Glutamatergic neuron (in vitro differentiated cells): ENCODE measurements at regions not wholly inside any gene's neighbourhood (a gene's known extent, or its start where the extent isn't known, plus 50 kb on each side); places are given as distances from the start of the nearest gene placed in this dataset.

Source experiments
- DNase-seq: peaks from one replicate; pipeline ENCODE4 v3.0.0; 2022
- H3K27ac Mint-ChIP-seq: one replicate; pipeline ENCODE4 v1.8.0; 2020; ENCODE audit warnings: mild to moderate bottlenecking, mixed read lengths, inconsistent platforms; ENCODE audit not compliant: unreplicated experiment
- H3K27me3 Mint-ChIP-seq: one replicate; pipeline ENCODE4 v1.8.0; 2020; ENCODE audit warnings: mild to moderate bottlenecking, moderate library complexity, mixed read lengths, inconsistent platforms; ENCODE audit not compliant: unreplicated experiment
- H3K36me3 Mint-ChIP-seq: one replicate; pipeline ENCODE4 v1.8.0; 2020; ENCODE audit warnings: mild to moderate bottlenecking, mixed read lengths, inconsistent platforms; ENCODE audit not compliant: unreplicated experiment
- H3K4me1 Mint-ChIP-seq: one replicate; pipeline ENCODE4 v1.8.0; 2020; ENCODE audit warnings: mild to moderate bottlenecking, low read depth, mixed read lengths, inconsistent platforms; ENCODE audit not compliant: unreplicated experiment
- H3K4me3 Mint-ChIP-seq: one replicate; pipeline ENCODE4 v1.8.0; 2020; ENCODE audit warnings: mild to moderate bottlenecking, mixed read lengths, inconsistent platforms; ENCODE audit not compliant: unreplicated experiment
- H3K9me3 Mint-ChIP-seq: one replicate; pipeline ENCODE4 v1.8.0; 2020; ENCODE audit warnings: mild to moderate bottlenecking, moderate library complexity, mixed read lengths, inconsistent platforms; ENCODE audit not compliant: unreplicated experiment
- TF ChIP-seq, protein P1 (sequence below): fragments of 200-600 bp; sonication (generic); IDR thresholded peaks from one replicate; pipeline ENCODE4 v1.5.0; 2021; ENCODE audit not compliant: partially characterized antibody, unreplicated experiment

DNA sequence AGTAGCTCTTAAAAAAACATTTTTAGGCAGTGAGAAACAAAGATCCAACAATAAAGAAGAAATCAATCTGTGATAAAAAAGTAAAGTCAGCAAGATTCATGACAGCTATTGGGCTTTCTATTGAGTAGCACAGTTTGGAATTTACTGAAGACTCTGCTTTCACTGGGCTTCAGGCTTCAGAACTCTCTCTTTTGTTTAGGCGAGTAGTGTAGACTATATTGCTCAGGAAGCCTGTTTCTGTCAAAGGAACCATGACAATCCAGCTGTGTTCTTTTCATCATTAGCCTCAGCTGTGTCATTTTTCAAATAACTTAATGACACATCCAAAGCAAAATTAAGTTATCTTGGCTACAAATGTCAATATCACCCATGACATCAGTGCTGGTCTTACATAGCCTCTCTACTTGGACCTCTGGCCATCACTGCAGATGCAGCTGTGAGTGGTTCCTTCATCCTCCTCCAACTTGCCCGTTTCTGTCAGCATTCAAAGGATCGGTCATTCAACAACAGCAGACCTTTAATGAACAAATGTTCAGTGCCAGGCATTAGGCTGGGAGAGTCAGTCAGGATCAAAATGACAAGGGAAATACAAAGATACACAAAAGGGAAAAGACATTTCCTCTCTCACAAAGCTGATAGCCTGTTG lies 332.8 kb upstream of the MTNR1B start:
- no peak overlapping the region for H3K27ac Mint-ChIP-seq
- no peak for DNase-seq
- peaks cover 2% of the 10 kb centered on the region for H3K27me3 Mint-ChIP-seq
- peaks cover 4% of the 10 kb centered on the region for H3K4me1 Mint-ChIP-seq
- H3K9me3 Mint-ChIP-seq = peaks cover 4% of the 10 kb centered on the region
- TF ChIP-seq, protein P1, sequence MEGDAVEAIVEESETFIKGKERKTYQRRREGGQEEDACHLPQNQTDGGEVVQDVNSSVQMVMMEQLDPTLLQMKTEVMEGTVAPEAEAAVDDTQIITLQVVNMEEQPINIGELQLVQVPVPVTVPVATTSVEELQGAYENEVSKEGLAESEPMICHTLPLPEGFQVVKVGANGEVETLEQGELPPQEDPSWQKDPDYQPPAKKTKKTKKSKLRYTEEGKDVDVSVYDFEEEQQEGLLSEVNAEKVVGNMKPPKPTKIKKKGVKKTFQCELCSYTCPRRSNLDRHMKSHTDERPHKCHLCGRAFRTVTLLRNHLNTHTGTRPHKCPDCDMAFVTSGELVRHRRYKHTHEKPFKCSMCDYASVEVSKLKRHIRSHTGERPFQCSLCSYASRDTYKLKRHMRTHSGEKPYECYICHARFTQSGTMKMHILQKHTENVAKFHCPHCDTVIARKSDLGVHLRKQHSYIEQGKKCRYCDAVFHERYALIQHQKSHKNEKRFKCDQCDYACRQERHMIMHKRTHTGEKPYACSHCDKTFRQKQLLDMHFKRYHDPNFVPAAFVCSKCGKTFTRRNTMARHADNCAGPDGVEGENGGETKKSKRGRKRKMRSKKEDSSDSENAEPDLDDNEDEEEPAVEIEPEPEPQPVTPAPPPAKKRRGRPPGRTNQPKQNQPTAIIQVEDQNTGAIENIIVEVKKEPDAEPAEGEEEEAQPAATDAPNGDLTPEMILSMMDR = no peak
- no peak overlapping the region for H3K4me3 Mint-ChIP-seq
- H3K36me3 Mint-ChIP-seq = no peaks in the 10 kb centered on the region

GRCh38 chr11:92638678-92639077 lies 330.8 kb upstream of the MTNR1B start:
- Mint-ChIP-seq H3K27me3 (no peaks in the 10 kb centered on the region), H3K36me3 (no peaks in the 10 kb centered on the region), H3K4me3 (no peak overlapping the region), H3K27ac (no peak overlapping the region), H3K4me1 (peaks cover 3% of the 10 kb centered on the region), H3K9me3 (no peaks in the 10 kb centered on the region)
- no peak for DNase-seq
- TF ChIP-seq, protein P1 = no peak

- no peaks in the 10 kb centered on the region for H3K9me3 Mint-ChIP-seq
- no peaks in the 10 kb centered on the region for H3K27me3 Mint-ChIP-seq
- DNase-seq = no peak
- H3K4me3 Mint-ChIP-seq = no peak overlapping the region
- peaks cover 3% of the 10 kb centered on the region for H3K4me1 Mint-ChIP-seq
- TF ChIP-seq, protein P1 = no peak
- no peak overlapping the region for H3K27ac Mint-ChIP-seq
- no peaks in the 10 kb centered on the region for H3K36me3 Mint-ChIP-seq
Observed at GRCh38 chr11:92642177-92642931, 327.1 kb upstream of the MTNR1B start.

DNA sequence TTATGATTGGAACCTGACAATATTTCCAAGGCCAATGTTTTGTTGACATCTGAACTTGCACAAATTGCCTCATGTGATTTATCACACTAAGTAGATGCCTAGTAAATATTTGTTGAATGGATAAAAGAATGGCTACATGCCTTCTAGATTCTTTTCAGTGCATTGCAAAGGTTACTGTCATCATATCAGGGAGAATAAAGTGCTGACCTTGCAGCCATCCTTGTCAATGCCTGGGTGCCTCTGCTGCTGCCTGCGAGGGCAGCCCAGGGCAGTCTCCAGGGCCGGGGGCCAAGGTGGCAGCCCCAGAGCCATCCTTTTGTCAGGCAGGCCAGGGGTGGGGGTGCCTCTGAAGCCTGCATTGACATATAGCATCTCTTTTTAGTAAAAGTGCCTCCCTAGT lies 325.6 kb upstream of the MTNR1B start:
- Mint-ChIP-seq H3K36me3 (no peaks in the 10 kb centered on the region), H3K27me3 (no peaks in the 10 kb centered on the region), H3K9me3 (no peaks in the 10 kb centered on the region), H3K27ac (no peak overlapping the region), H3K4me1 (peaks cover 3% of the 10 kb centered on the region), H3K4me3 (no peak overlapping the region)
- TF ChIP-seq, protein P1 = no peak
- no peak for DNase-seq
